Thoracic aorta (tissue), 2 donors: ENCODE measurements at regions not wholly inside any gene's neighbourhood (a gene's known extent, or its start where the extent isn't known, plus 50 kb on each side); places are given as distances from the start of the nearest gene placed in this dataset.

Experiments used
- ATAC-seq: fragments of 150-250 bp; one replicate; pipeline ENCODE4 v1.8.0; 2017; ENCODE audit warnings: low read depth; ENCODE audit not compliant: insufficient number of reproducible peaks, low FRiP score
- DNase-seq: peaks from one replicate; pipeline ENCODE4 v3.0.0-alpha.2; 2020; ENCODE audit warnings: low spot score
- H3K27ac ChIP-seq, 2 donors: fragments of 200-600 bp; sonication (generic); 1 replicate in 1 of 2; 2 replicates in 1 of 2; pipeline ENCODE4 v1.5.1; 2016; ENCODE audit warnings: mild to moderate bottlenecking in 2 of 2, moderate library complexity in 2 of 2
- H3K27me3 ChIP-seq: fragments of 200-600 bp; sonication (generic); replicated peaks from 2 replicates; pipeline ENCODE4 v1.6.0; 2016; ENCODE audit warnings: mild to moderate bottlenecking; ENCODE audit not compliant: insufficient read depth
- H3K36me3 ChIP-seq: fragments of 200-600 bp; sonication (generic); one replicate; pipeline ENCODE4 v1.5.1; 2016
- H3K4me1 ChIP-seq, 2 donors: fragments of 200-600 bp; sonication (generic); 1 replicate in 1 of 2; 2 replicates in 1 of 2; pipeline versions ENCODE4 v1.5.1 to v1.6.0; 2016; ENCODE audit warnings: low read depth in 2 of 2, mild to moderate bottlenecking in 1 of 2; ENCODE audit not compliant: control insufficient read depth in 1 of 2
- H3K4me3 ChIP-seq: fragments of 200-600 bp; sonication (generic); 2 replicates; pipeline ENCODE4 v1.5.1; 2016; ENCODE audit warnings: mild to moderate bottlenecking
- H3K9me3 ChIP-seq: fragments of 200-600 bp; sonication (generic); 2 replicates; pipeline ENCODE4 v1.5.1; 2016
- TF ChIP-seq, protein P1 (sequence below): fragments of 200-600 bp; sonication (generic); IDR thresholded peaks from one replicate; pipeline ENCODE4 v1.5.1; 2019; ENCODE audit warnings: antibody characterized with exemption

DNA sequence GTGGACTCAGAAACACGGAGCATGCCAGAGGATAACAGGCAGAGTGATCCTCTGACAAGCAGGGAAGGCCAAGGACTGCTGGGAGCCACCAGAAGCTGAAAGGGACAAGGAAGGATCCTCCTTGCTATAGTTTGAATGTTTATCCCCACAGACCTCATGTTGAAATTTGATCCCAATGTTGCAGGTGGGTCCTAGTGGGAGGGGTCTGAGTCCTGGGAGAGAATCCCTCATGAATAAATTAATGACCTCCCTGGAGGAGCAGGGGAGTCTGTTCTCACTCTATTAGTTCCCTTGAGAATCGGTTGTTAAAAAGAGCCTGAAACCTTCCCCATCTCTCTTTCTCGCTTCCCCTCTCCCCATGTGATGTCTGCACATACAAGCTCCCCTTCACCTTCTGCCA lies 124.4 kb downstream of the FBXO15 start:
- Histone ChIP-seq H3K4me3 (no peak overlapping the region), H3K36me3 (no peaks in the 10 kb centered on the region), H3K9me3 (no peaks in the 10 kb centered on the region), H3K27ac (no peak overlapping the region), H3K27me3 (no peaks in the 10 kb centered on the region), H3K4me1 (no peaks in the 10 kb centered on the region)
- no peak for ATAC-seq
- TF ChIP-seq, protein P1, sequence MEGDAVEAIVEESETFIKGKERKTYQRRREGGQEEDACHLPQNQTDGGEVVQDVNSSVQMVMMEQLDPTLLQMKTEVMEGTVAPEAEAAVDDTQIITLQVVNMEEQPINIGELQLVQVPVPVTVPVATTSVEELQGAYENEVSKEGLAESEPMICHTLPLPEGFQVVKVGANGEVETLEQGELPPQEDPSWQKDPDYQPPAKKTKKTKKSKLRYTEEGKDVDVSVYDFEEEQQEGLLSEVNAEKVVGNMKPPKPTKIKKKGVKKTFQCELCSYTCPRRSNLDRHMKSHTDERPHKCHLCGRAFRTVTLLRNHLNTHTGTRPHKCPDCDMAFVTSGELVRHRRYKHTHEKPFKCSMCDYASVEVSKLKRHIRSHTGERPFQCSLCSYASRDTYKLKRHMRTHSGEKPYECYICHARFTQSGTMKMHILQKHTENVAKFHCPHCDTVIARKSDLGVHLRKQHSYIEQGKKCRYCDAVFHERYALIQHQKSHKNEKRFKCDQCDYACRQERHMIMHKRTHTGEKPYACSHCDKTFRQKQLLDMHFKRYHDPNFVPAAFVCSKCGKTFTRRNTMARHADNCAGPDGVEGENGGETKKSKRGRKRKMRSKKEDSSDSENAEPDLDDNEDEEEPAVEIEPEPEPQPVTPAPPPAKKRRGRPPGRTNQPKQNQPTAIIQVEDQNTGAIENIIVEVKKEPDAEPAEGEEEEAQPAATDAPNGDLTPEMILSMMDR, result no peak
- DNase-seq, result no peak

DNA sequence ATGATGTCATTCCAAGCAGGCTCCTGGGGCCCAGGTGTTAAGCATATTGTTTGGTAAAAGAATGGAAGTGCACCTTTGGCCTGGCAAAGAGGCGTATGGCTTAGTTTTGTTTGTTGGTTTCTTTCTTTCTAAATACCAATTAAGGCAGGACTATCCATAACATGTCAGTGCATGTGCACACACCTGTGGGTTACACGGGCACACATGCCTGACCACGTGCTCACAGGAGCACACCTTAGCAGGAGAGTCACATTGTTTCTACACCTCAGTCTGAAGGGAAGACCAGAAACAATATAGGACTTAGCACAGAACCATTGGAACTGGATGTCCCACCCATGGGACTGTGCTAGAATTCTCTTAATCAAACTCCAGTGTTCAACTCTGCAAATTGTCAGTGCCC lies 127.8 kb downstream of the FBXO15 start:
- TF ChIP-seq, protein P1, result no peak
- no peaks in the 10 kb centered on the region for H3K27me3 ChIP-seq

DNA sequence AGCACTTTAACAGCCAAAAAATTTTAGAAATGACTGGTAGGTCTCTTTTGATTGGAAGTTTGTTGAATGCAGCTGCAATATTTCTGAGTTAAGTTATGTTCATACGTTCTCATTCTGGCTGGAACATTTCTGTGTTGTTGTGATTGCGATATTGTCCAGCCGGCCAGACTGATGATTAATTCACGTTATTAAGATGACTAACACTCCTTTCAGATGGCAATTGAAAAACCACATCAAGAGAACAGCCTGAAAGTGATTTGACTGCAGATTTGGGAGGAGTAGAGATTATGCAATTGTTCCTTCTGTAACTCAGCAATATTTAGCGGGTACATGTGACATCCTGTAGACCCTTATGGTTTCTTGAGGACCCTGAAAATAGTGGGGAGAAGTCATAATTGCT lies 133.7 kb downstream of the FBXO15 start:
- ATAC-seq (peak; percentile 81), DNase-seq (no peak)
- H3K36me3 ChIP-seq, result no peaks in the 10 kb centered on the region
- H3K4me1 ChIP-seq, result no peaks in the 10 kb centered on the region
- H3K27me3 ChIP-seq, result no peaks in the 10 kb centered on the region
- TF ChIP-seq, protein P1, result no peak
- H3K27ac ChIP-seq, result no peak overlapping the region
- H3K4me3 ChIP-seq, result no peak overlapping the region
- H3K9me3 ChIP-seq, result no peaks in the 10 kb centered on the region

More for the DNA sequence above, 127.8 kb downstream of the FBXO15 start:
- Histone ChIP-seq H3K27ac (no peak overlapping the region), H3K9me3 (no peaks in the 10 kb centered on the region), H3K4me3 (no peak overlapping the region), H3K36me3 (no peaks in the 10 kb centered on the region), H3K4me1 (no peaks in the 10 kb centered on the region)
- DNase-seq, result no peak
- no peak for ATAC-seq

DNA sequence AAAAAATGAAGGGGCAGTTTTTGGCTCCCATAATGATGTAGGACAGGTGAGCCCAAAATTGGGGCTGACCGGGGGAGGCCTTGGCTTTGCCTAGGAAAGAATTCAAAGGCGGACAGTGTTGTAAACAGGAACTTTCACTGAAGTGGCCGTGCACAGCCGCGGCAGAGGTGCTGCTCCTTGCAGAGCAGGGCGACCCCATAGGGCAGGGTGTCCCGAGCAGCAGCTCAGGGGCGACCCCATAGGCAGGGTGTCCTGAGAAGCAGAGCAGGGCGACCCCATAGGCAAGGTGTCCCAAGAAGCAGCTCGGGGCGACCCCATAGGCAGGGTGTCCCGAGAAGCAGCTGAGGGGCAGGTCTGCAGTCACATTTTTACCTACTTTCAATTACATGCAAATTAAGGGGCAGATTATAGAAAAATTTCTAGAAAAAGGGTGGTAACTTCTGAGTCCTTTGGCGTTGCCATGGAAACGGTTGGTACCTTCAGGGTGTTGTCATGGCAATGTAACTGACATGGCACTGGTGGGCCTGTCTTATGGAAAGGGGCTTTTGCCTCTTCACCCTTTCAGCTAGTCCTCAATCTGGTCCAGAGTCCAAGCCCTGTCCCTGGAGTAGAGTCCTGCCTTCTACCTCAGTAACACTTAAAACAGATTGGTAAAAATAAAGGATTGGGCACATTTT lies 134.5 kb downstream of the FBXO15 start:
- Histone ChIP-seq H3K36me3 (no peaks in the 10 kb centered on the region), H3K9me3 (no peaks in the 10 kb centered on the region), H3K27ac (no peak overlapping the region), H3K4me1 (no peaks in the 10 kb centered on the region), H3K27me3 (no peaks in the 10 kb centered on the region), H3K4me3 (no peak overlapping the region)
- DNase-seq (no peak), ATAC-seq (no peak)
- TF ChIP-seq, protein P1, result no peak

DNA sequence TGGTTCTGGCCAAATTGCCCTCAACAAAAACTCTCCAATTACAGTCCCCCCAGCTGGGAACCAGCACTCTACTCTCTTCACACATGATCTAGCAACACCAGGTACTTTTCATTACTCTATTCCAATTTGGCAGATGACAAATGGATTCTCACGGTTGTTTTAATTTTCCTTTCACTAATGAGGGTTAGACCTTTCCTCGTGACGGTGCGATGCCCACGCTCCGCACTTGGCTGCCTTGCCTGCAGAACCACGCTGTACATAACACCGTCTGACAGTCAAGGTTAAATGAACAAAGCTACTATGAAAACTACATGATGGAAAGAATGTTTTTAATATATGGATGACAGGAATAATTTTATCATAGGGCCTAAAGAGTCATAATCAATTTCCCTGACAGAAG lies 141.5 kb downstream of the FBXO15 start:
- TF ChIP-seq, protein P1, result no peak
- Histone ChIP-seq H3K27ac (no peak overlapping the region), H3K36me3 (no peaks in the 10 kb centered on the region), H3K27me3 (no peaks in the 10 kb centered on the region), H3K9me3 (no peaks in the 10 kb centered on the region), H3K4me3 (no peak overlapping the region), H3K4me1 (no peaks in the 10 kb centered on the region)
- ATAC-seq, result no peak
- DNase-seq, result no peak
